Activated CD4-positive, alpha-beta T cell treated with anti-CD3 and anti-CD28 coated beads for 1 hour (primary cell): ENCODE measurements at regions not wholly inside any gene's neighbourhood (a gene's known extent, or its start where the extent isn't known, plus 50 kb on each side); places are given as distances from the start of the nearest gene placed in this dataset.

ENCODE experiments used
- DNase-seq: peaks from one replicate; pipeline ENCODE4 v3.0.0-alpha.2; 2020

DNA sequence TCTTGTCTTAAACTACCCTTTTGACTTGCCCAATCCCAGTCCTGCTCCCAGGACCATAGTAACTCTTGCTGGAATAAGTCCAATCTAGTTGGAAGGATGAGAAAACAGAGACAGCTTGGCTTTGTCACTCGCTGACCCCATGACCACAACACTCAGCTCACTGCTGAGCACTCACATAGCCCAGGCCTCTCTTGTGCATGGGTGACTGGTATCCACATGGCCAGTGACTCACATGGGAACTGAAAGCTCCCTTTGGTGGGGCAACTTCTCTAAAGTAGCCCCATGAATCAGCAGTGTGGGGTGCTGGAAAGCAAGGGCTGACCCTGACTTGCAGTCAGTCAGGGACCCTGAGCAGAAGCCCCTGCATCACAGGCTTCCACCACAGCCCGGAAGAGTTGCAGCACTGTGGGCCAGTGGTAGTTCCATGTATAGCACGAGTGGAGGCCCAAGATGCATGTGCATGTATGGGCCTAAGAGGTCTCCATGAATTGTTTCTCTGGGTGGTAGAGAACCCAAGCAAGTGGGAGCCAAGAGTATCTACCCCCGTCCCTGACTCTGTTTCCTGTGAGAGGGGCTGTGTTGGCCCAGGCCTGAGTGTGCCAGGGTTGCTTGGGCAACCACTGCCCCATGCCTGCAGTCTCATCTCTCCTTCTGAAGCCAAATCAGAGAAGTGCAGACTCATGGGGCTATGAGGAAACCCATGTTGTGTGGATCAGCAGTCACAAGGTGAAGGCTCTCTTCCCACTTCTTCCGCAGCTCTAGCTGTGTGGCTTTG is 62.1 kb upstream of the XCR1 start:
- no peak for DNase-seq

DNA sequence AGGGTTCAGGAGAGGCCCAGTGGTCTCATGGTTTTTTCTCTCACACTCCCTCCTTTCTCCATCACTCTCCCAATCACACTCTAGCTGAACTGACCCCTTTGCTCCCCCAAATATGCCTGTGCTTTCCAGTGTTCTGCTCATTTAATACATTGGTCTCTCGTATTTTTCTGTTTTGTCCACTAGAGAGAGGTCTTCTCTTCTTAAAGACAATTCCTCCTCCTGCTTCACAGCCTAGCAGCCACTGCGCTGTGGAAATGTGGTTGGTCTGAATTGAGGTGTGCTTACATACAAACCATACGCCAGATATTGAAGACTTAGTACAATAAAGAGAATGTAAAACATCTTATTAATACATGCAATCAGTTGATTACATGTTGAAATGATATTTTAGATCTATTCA is 60.6 kb upstream of the XCR1 start:
- no peak for DNase-seq

DNA sequence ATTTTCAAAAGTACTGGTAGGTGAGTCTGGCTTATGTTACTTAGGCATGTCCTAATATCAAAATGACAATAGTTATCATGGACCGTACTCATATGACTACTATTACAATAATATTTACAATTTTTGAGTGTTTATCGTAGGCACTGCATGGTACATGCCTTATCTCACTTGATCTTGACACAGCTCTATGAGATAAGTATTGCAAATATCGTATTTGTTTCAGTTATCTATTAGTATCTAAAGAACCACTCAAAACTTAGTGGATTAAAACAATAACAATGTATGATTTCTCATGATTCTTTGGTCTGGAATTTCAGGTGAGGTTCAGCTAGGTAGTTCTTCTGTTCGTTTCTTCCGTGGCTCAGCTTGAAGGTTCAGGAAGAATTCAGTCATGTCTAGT is 59.7 kb upstream of the XCR1 start:
- no peak for DNase-seq

DNA sequence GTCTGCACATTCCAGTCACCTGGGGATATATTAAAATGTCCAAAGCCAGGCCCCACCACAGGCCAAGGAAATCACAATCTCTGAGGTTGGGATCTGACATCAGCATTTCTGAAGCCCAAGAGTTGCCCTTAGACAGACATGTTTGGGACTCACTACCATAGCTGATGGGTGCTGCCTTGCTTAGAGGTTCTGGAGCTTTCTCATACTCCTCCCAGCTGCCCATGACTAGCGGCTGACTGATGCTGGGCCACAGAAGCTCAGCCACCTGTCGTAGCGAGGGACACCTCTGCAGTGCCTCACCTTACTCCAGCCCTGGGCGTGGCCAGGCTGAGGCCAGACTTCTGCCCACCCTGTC is 58.8 kb upstream of the XCR1 start:
- DNase-seq, result no peak

DNA sequence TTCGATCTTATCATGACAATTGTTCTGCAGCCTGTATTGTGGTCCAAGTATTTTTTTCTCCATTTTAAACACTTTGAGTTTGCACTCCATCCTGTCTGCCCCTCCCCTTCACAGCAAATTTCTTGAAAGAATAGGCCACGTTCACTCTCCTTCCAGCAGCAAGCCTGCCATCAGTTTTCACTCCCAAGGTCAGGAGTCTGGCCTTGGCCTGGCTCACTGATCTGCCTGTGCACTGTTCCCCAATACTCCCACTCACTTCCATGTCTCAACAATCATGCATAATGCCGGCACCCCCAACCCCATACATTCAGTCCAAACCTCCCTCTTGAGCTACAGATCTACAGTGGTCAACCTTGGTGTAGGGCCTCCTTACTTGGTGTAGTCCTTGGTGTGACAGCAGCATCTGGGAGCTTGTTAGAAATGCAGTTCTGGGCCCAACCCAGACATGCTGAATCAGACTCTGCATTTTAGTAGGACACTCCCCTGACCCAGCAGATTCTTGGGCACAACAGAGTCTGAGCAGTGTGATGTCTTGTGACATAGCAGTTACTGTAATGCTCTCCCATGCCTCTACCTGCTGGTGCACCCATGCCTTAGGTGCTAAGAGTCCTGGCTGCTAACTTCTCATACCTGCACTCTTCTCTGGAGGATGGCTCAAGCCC is 58.3 kb upstream of the XCR1 start:
- no peak for DNase-seq

DNA sequence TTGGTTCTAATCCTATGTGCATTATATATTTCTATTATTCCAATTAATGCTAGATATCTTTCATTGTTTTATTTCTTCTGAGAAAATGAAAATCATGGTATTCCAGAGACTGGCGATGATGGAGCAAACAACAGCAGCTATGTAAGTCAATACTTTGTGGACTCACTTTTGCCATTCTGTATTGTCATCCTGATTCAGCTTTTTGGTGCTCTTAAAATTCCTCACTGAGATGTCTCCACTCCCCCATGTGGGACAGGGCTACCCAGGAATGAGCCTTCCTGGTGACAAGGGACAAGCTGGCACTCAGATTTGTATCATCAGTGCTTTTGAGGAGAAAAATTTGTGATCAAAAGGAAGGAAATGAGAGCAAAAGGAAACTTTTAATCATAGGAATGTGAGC is 56.7 kb upstream of the XCR1 start:
- no peak for DNase-seq

DNA sequence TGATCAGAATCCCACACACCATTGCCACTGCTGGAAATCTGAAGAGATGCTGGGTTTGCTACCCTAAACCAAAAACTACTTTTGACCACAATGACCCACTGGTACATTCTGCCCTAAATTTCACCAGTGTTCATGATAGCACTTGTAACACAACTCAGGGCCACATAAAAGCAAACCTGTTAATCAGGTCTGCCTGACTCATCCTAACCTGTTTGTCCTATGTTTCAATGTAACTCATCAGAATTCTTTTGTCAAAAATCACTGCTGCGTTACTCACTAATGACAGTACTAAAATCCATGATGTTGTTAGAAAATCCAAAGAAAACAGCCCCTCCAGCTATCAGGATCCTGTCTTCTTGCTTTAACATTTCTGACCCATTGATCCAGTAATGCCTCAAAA is 55.6 kb upstream of the XCR1 start:
- DNase-seq, result no peak

DNA sequence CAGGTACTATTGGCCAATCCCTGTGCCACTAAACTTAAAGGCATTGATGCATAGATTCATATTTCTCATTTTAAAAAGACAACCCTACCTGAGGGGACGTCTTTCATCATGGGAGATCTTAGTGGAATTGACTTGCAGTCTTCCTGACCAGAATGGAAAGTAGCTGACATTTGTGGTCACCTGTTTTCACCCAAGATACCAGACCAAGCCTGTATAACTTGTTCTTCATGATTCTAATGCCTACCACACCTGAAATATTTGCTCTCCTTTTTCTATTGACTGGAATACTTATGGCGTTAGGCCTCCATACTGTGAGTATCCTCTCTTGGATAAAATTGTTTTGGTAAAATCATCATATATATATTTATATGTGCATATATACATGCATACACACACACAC is 54.7 kb upstream of the XCR1 start:
- no peak for DNase-seq

DNA sequence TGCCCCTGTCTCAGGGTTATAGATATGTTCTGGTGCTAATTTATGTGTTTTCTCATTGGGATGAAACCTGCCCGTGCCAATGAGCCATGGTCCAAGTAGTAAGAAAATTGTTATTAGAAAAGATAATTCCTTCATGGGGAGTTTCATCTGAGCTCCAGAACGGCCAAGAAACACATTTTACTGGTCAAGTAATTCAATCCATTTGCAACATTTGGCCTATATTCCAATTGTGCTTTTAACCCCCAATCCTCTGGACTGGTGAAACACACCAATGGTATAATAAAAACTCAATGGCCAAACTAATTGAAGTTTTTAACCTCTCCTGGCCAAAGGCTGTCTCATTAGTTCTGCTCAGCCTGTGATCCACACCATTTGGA is 53.7 kb upstream of the XCR1 start:
- DNase-seq, result no peak

DNA sequence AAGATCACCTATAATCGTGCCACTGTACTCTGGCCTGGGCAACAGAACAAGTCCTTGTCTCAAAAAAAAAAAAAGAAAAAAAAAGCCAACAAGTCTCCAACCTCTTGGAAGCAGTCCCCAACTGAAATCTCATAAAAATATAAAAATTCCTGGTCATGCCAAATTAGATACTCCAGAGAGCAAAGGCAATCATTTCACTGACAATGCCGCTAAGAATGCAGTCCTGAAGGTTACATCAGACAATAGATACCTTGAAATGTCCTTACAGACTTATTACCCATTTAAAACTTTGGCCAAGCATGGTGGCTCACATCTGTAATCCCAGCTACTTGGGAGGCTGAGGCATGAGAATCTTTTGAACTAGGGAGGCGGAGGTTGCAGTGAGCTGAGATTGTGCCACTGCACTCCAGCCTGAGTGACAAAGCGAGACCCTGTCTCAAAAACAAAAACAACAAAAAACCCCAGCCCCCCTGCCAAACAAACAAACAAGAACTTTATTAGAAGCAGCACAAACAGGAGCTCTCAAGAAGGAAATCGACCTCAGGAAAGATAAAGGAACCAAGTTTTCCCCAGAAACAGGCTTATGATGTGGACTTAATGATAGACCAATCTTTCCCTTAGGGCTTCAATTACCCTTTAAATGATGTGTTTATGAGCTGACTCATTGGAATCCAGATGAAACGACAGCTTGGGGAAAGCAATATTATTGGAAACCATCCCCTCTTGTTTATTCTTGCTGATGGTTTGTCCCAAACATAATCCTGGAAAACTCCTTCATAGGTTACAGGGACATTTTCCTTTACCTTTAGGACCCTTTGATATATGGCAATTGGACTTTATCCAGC is 53.1 kb upstream of the XCR1 start:
- DNase-seq, result no peak

DNA sequence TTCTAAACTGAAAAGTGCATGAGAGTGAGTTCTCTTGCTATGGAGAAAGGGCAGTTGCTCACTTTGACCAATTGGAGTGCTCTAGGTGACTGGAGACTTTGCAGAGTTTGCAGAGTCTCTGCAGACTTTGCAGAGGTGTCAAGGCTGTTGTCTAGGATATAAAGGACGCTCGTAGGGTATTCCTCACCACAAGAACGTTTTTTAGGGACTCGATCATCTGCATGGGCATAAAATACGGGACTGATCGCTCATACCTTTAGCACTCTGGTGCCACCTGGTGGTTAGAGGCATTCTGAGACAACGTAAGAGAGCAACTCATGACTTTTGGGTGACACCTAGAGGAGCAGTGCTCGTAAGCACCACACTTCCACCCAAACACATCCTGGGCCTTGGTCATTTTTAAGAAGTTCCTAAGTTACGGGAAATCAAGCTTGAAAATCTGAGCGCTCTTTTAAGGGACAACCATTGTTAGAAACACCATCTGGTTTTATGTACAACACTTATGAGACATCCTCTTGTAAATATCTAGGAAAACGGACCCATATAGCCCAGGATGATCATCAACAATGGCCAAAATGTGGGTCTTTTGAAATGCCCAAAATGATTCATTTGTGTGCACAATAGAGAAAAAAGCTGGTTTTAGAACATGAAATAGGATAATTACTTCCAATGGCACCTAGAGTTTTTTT is 51.6 kb upstream of the XCR1 start:
- DNase-seq, result peak; percentile 77
